B cell (primary cell): ENCODE measurements at regions not wholly inside any gene's neighbourhood (a gene's known extent, or its start where the extent isn't known, plus 50 kb on each side); places are given as distances from the start of the nearest gene placed in this dataset.

Source experiments
- ATAC-seq: fragments of 200-7000 bp; cut with Tn5 transposase; one replicate; pipeline ENCODE4 v1.10.0; 2021; ENCODE audit warnings: low read depth, mild to moderate bottlenecking, moderate number of reproducible peaks, moderate library complexity
- CTCF ChIA-PET: fragments of 350-600 bp; sonication (Branson Sonifier 250); formaldehyde crosslinking; loops from one replicate; lab custom pipeline; 2021; ENCODE audit warnings: antibody characterized with exemption, inconsistent platforms; lab: Charles Lee
- POLR2A ChIA-PET: fragments of 350-600 bp; sonication (Branson Sonifier 250); formaldehyde crosslinking; loops from one replicate; lab custom pipeline; 2021; ENCODE audit warnings: antibody characterized with exemption; lab: Charles Lee
- DNase-seq: peaks from one replicate; pipeline ENCODE4 v3.0.0; 2013
- H2AFZ ChIP-seq: 2 replicates; pipeline ENCODE4 v1.6.1; 2012; ENCODE audit warnings: mild to moderate bottlenecking, low read depth, low read length; ENCODE audit not compliant: insufficient read depth, poor library complexity, severe bottlenecking
- H3K27ac ChIP-seq, 2 donors: 1 replicate in 1 of 2; 2 replicates in 1 of 2; pipeline ENCODE4 v1.5.1; 2012 to 2013; ENCODE audit warnings: low read length in 2 of 2, mild to moderate bottlenecking in 2 of 2, moderate library complexity in 1 of 2
- H3K27me3 ChIP-seq, 4 experiments: fragments of 200-600 bp in 1 of 4; sonication (generic) in 1 of 4; replicated peaks in 1 of 4; 1 replicate in 2 of 4; 2 replicates in 2 of 4; pipeline versions ENCODE4 v1.6.1 to v1.7.0; 2013 to 2016; ENCODE audit warnings: low read length in 3 of 4, mild to moderate bottlenecking in 2 of 4, mixed read lengths in 1 of 4, moderate library complexity in 1 of 4; ENCODE audit not compliant: insufficient read depth in 4 of 4, control insufficient read depth in 3 of 4; ENCODE audit errors: control extremely low read depth in 1 of 4
- H3K36me3 ChIP-seq, 2 experiments: replicated peaks in 1 of 2; 1 replicate in 1 of 2; 2 replicates in 1 of 2; pipeline versions ENCODE4 v1.6.1 to v1.7.1; 2013; ENCODE audit warnings: low read length in 1 of 2; ENCODE audit not compliant: insufficient read depth in 2 of 2, control insufficient read depth in 1 of 2; ENCODE audit errors: control extremely low read depth in 1 of 2, extremely low read depth in 1 of 2
- H3K4me1 ChIP-seq, 2 donors: fragments of 200-600 bp in 1 of 2; sonication (generic) in 1 of 2; 1 replicate in 1 of 2; 2 replicates in 1 of 2; pipeline versions ENCODE4 v1.5.1 to v1.6.1; 2013 to 2017; ENCODE audit warnings: low read length in 2 of 2; ENCODE audit not compliant: control insufficient read depth in 2 of 2, insufficient read depth in 2 of 2
- H3K4me2 ChIP-seq: replicated peaks from 2 replicates; pipeline ENCODE3; 2012; ENCODE audit warnings: mild to moderate bottlenecking, low read depth, low read length; ENCODE audit not compliant: poor library complexity, severe bottlenecking
- H3K4me3 ChIP-seq, 5 experiments: fragments of 200-600 bp in 1 of 5; sonication (generic) in 1 of 5; 1 replicate in 3 of 5; 2 replicates in 2 of 5; pipeline versions ENCODE4 v1.5.1 to v1.7.0; 2011 to 2016; ENCODE audit warnings: low read length in 4 of 5, mild to moderate bottlenecking in 4 of 5, low read depth in 2 of 5, control low read depth in 1 of 5, moderate library complexity in 1 of 5; ENCODE audit not compliant: insufficient read depth in 1 of 5; ENCODE audit errors: control extremely low read depth in 1 of 5, extremely low read depth in 1 of 5
- H3K79me2 ChIP-seq: fragments of 200-600 bp; sonication (generic); one replicate; pipeline ENCODE4 v1.6.0; 2016; ENCODE audit warnings: low read length; ENCODE audit not compliant: control insufficient read depth, insufficient read depth
- H3K9ac ChIP-seq: fragments of 200-600 bp; sonication (generic); 2 replicates; pipeline ENCODE4 v1.6.1; 2017; ENCODE audit warnings: mild to moderate bottlenecking, low read length, moderate library complexity
- H3K9me3 ChIP-seq, 3 donors: one replicate each; pipeline versions ENCODE4 v1.6.1 to v1.7.1; 2013; ENCODE audit warnings: low read length in 2 of 3; ENCODE audit not compliant: control insufficient read depth in 2 of 3, insufficient read depth in 1 of 3; ENCODE audit errors: control extremely low read depth in 1 of 3
- H4K20me1 ChIP-seq: 2 replicates; pipeline ENCODE4 v1.6.0; 2012; ENCODE audit warnings: mild to moderate bottlenecking, low read length; ENCODE audit not compliant: insufficient read depth, control insufficient read depth, poor library complexity, severe bottlenecking
- H3K27ac Mint-ChIP-seq: one replicate; pipeline ENCODE4 v1.8.0; 2021; ENCODE audit warnings: mixed read lengths
- H3K27me3 Mint-ChIP-seq: one replicate; pipeline ENCODE4 v1.8.0; 2021; ENCODE audit warnings: mixed read lengths
- H3K4me1 Mint-ChIP-seq: one replicate; pipeline ENCODE4 v1.8.0; 2021; ENCODE audit warnings: mixed read lengths
- H3K4me3 Mint-ChIP-seq: one replicate; pipeline ENCODE4 v1.8.0; 2021; ENCODE audit warnings: mixed read lengths
- H3K9me3 Mint-ChIP-seq: one replicate; pipeline ENCODE4 v1.8.0; 2022; ENCODE audit warnings: mixed read lengths; ENCODE audit not compliant: insufficient read depth
- CTCF ChIP-seq: fragments of 200-600 bp; IDR thresholded peaks from one replicate; pipeline ENCODE4 v1.8.0; 2022; ENCODE audit warnings: antibody characterized with exemption, mild to moderate bottlenecking
- EZH2 ChIP-seq: IDR thresholded peaks from 2 replicates; pipeline ENCODE4 v1.6.1; 2012; ENCODE audit warnings: borderline replicate concordance, low read depth, mild to moderate bottlenecking, moderate library complexity, low read length; ENCODE audit not compliant: insufficient read depth, poor library complexity, severe bottlenecking
- WGBS: methylation state at CpG from one replicate; pipeline ENCODE4 v1.1.5; 2013; ENCODE audit warnings: missing lambda C conversion rate; ENCODE audit not compliant: insufficient coverage; 5-methylcytosine and 5-hydroxymethylcytosine counted together
- intact Hi-C: fragments of 100-400 bp; cut with micrococcal nuclease; formaldehyde crosslinking; loops from one replicate; pipeline ENCODE4 v1.10.0; 2022

GRCh38 chr1:232682248-232682647 lies 52.3 kb upstream of the SIPA1L2 start:
- H3K36me3 ChIP-seq: no peaks in the 10 kb centered on the region
- no peaks in the 10 kb centered on the region for H3K4me1 ChIP-seq
- no peak overlapping the region for H3K4me3 ChIP-seq
- H3K4me2 ChIP-seq: no peak overlapping the region
- no peaks in the 10 kb centered on the region for H3K27me3 ChIP-seq
- H2AFZ ChIP-seq: no peak overlapping the region
- Mint-ChIP-seq H3K9me3 (peaks cover 2% of the 10 kb centered on the region), H3K4me3 (no peak overlapping the region), H3K27me3 (peaks cover 9% of the 10 kb centered on the region), H3K4me1 (peaks cover 2% of the 10 kb centered on the region), H3K27ac (no peak overlapping the region)
- WGBS: 86% methylated on average over 3 of the region's 4 CpGs
- ATAC-seq (no peak), DNase-seq (no peak)
- TF ChIP-seq CTCF (no peak), EZH2 (no peak)
- H3K27ac ChIP-seq: no peak overlapping the region
- POLR2A ChIA-PET: no interaction called here
- intact Hi-C loops: no loop called here
- CTCF ChIA-PET: no interaction called here
- no peaks in the 10 kb centered on the region for H4K20me1 ChIP-seq
- H3K9ac ChIP-seq: no peak overlapping the region
- no peaks in the 10 kb centered on the region for H3K79me2 ChIP-seq
- peaks cover 0 to 6% (median 0%) of the 10 kb centered on the region in 3 donors for H3K9me3 ChIP-seq

- no peak overlapping the region for H3K4me3 ChIP-seq
- no peaks in the 10 kb centered on the region for H3K4me1 Mint-ChIP-seq
- H3K27ac Mint-ChIP-seq: no peak overlapping the region
- ChIA-PET POLR2A (no interaction called here), CTCF (no interaction called here)
- H3K4me2 ChIP-seq: no peak overlapping the region
- TF ChIP-seq CTCF (no peak), EZH2 (no peak)
- no peak overlapping the region for H3K9ac ChIP-seq
- H3K27me3 ChIP-seq: no peaks in the 10 kb centered on the region
- peaks cover 3% of the 10 kb centered on the region for H3K27me3 Mint-ChIP-seq
- DNase-seq (no peak), ATAC-seq (no peak)
- H4K20me1 ChIP-seq: no peaks in the 10 kb centered on the region
- WGBS: 86% methylated on average over 3 of the region's 3 CpGs
- intact Hi-C loops: no loop called here
- H3K36me3 ChIP-seq: no peaks in the 10 kb centered on the region
- no peaks in the 10 kb centered on the region for H3K79me2 ChIP-seq
- H2AFZ ChIP-seq: no peak overlapping the region
- H3K4me1 ChIP-seq: no peaks in the 10 kb centered on the region
- no peak overlapping the region for H3K4me3 Mint-ChIP-seq
- peaks cover 2% of the 10 kb centered on the region for H3K9me3 Mint-ChIP-seq
- no peak overlapping the region for H3K27ac ChIP-seq
- no peaks in the 10 kb centered on the region for H3K9me3 ChIP-seq
Measured at GRCh38 chr1:232684371-232685105, 54.6 kb upstream of the SIPA1L2 start.
